D721Med (cell line): ENCODE measurements at regions not wholly inside any gene's neighbourhood (a gene's known extent, or its start where the extent isn't known, plus 50 kb on each side); places are given as distances from the start of the nearest gene placed in this dataset.

Source experiments
- DNase-seq: peaks from one replicate; pipeline ENCODE4 v3.0.0; 2011; ENCODE audit warnings: low spot score; ENCODE audit not compliant: insufficient read length
- FAIRE-seq: peaks from 2 replicates; lab custom pipeline; 2011; peaks lifted over from hg19 to GRCh38; lab: Jason Lieb, UNC
- CTCF ChIP-seq: IDR thresholded peaks from 2 replicates; pipeline ENCODE4 v1.5.1; 2012; ENCODE audit warnings: mild to moderate bottlenecking, control low read depth; ENCODE audit not compliant: insufficient read depth; ENCODE audit errors: missing control alignments

GRCh38 chr11:115047631-115048030 lies 369.3 kb downstream of the NXPE2 start:
- TF ChIP-seq CTCF = no peak
- FAIRE-seq (no peak), DNase-seq (no peak)

- DNase-seq (no peak), FAIRE-seq (no peak)
- no peak for TF ChIP-seq CTCF
Measured at GRCh38 chr11:115049796-115050195, 371.5 kb downstream of the NXPE2 start.

- no peak for FAIRE-seq
- no peak for TF ChIP-seq CTCF
- no peak for DNase-seq
Measured at GRCh38 chr11:115050756-115051155, 372.4 kb downstream of the NXPE2 start.

GRCh38 chr11:115051938-115052590 lies 373.7 kb downstream of the NXPE2 start:
- DNase-seq (no peak), FAIRE-seq (no peak)
- no peak for TF ChIP-seq CTCF

GRCh38 chr11:115052601-115053000 lies 374.3 kb downstream of the NXPE2 start:
- no peak for FAIRE-seq

GRCh38 chr11:115054570-115055538 lies 376.5 kb downstream of the NXPE2 start:
- DNase-seq (no peak), FAIRE-seq (no peak)

More at GRCh38 chr11:115052601-115053000, 374.3 kb downstream of the NXPE2 start:
- TF ChIP-seq CTCF = no peak
- no peak for DNase-seq

More at GRCh38 chr11:115054570-115055538, 376.5 kb downstream of the NXPE2 start:
- TF ChIP-seq CTCF = no peak
